ENCODE measurements at regions not wholly inside any gene's neighbourhood (a gene's known extent, or its start where the extent isn't known, plus 50 kb on each side); places are given as distances from the start of the nearest gene placed in this dataset.
"Not testable (repeated sequence)": the region's sequence is repeated elsewhere in the genome, so short reads cannot be mapped to it uniquely, and the experiment has no call there.

DNA sequence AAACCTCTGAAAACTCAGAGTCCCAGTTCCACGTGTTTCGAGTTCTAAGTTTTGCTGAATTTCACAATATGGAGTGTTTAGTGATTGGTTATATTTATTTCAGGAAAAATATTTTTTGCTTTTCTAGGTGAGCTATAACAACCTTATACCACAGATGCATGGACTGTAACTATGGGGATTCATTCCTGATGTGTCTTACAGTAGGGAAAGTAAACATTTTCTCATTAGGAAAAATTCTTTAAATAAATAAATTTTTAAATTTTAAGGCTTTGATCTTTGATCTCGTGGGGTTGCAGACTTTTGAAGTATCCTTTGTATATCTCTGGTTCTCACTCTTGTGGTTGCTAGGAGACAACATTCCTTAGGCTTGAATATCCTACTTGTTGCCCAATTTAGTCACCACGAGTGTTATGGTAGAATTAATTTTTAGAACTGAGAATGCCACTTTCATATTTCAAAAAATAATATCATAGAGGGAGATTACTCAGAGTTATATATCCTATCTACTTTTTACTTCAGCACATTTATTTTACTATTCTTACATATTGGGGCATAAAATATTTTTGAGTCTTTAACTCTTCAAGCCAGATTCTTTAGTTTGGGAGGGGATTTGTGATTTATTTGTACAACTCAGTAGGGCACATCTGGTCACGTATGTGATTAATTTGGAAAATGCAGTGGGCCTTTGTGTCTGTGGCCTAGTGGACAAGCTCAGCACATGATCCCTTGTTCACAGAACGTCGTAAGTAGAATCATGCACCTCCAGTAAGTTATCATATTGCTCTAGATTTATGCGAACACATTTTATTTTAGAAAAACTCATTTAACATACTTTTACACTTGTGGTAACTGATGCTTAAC lies 224.0 kb downstream of the TTC6 start:
- Mint-ChIP-seq H3K27ac (ENCODE audit: unreplicated experiment) (no peak overlapping the region), H3K4me3 (ENCODE audit: unreplicated experiment) (no peak overlapping the region), H3K36me3 (ENCODE audit: unreplicated experiment) (no peaks in the 10 kb centered on the region), H3K9me3 (ENCODE audit: unreplicated experiment) (no peaks in the 10 kb centered on the region), H3K4me1 (ENCODE audit: unreplicated experiment) (peaks cover 2% of the 10 kb centered on the region), H3K27me3 (ENCODE audit: unreplicated experiment) (peaks cover 4% of the 10 kb centered on the region)
- no peak for DNase-seq (ENCODE audit: extremely low spot score, unreplicated experiment)
- TF ChIP-seq, protein P1, sequence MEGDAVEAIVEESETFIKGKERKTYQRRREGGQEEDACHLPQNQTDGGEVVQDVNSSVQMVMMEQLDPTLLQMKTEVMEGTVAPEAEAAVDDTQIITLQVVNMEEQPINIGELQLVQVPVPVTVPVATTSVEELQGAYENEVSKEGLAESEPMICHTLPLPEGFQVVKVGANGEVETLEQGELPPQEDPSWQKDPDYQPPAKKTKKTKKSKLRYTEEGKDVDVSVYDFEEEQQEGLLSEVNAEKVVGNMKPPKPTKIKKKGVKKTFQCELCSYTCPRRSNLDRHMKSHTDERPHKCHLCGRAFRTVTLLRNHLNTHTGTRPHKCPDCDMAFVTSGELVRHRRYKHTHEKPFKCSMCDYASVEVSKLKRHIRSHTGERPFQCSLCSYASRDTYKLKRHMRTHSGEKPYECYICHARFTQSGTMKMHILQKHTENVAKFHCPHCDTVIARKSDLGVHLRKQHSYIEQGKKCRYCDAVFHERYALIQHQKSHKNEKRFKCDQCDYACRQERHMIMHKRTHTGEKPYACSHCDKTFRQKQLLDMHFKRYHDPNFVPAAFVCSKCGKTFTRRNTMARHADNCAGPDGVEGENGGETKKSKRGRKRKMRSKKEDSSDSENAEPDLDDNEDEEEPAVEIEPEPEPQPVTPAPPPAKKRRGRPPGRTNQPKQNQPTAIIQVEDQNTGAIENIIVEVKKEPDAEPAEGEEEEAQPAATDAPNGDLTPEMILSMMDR (IDR thresholded peaks at IDR 0.05): no peak

DNA sequence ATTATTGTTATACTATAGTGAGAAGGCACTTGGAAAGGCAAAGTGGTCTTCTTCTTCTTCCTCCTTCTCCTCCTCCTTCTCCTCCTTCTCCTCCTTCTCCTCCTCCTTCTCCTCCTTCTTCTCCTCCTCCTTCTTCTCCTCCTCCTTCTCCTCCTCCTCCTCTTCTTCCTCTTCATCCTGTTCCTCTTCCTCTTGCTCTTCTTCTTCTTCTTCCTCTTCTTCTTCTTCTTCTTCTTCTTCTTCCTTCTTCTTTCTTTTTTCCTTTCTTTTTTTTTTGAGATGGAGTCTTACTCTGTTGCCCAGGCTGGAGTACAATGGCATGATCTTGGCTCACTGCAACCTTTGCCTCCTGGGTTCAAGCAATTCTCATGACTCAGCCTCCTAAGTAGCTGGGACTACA lies 225.4 kb downstream of the TTC6 start:
- H3K9me3 Mint-ChIP-seq (ENCODE audit: unreplicated experiment); DNase-seq (ENCODE audit: extremely low spot score, unreplicated experiment); H3K4me3 Mint-ChIP-seq (ENCODE audit: unreplicated experiment); H3K4me1 Mint-ChIP-seq (ENCODE audit: unreplicated experiment); H3K27ac Mint-ChIP-seq (ENCODE audit: unreplicated experiment); H3K27me3 Mint-ChIP-seq (ENCODE audit: unreplicated experiment); H3K36me3 Mint-ChIP-seq (ENCODE audit: unreplicated experiment): not testable (repeated sequence)

DNA sequence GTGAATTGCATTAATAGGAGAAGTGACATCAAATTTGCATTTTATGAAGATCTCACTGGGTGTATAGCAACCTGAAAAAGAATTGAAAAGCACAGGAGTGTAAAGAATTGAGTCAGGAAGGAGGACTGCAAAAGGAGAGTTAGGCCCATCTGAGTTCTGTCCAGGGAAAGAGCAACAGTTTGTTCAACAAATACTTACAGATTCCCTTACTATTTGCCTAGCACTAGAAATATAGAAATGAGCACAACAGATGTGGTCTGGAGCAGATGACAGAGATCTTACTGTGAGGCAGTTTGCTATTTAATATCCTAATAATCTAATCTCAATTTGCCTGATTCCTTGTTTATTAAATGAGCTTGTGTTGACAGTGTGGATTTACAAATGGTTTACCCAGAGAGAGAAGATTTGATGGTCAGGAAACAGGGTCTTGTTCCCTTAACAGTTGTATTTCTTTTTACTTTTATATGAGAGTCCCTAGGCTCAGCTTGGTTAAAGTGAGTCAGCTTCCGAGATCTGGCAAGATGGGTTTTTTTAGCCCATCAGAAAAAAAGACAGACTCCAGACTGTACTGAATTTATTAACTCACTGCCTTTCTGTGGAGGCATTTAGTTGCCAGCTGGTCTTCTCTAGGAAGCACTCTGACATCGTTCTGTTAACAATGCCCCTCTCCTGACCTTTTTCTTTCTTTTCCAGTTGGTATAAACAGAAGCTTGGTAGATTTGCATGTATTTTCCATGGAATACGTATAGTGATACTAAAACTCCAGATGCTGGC lies 229.7 kb downstream of the TTC6 start:
- Mint-ChIP-seq H3K9me3 (ENCODE audit: unreplicated experiment) (no peaks in the 10 kb centered on the region), H3K4me3 (ENCODE audit: unreplicated experiment) (no peak overlapping the region), H3K4me1 (ENCODE audit: unreplicated experiment) (no peaks in the 10 kb centered on the region), H3K27ac (ENCODE audit: unreplicated experiment) (no peak overlapping the region), H3K36me3 (ENCODE audit: unreplicated experiment) (no peaks in the 10 kb centered on the region), H3K27me3 (ENCODE audit: unreplicated experiment) (no peaks in the 10 kb centered on the region)
- TF ChIP-seq, protein P1 (IDR thresholded peaks at IDR 0.05): no peak
- no peak for DNase-seq (ENCODE audit: extremely low spot score, unreplicated experiment)

DNA sequence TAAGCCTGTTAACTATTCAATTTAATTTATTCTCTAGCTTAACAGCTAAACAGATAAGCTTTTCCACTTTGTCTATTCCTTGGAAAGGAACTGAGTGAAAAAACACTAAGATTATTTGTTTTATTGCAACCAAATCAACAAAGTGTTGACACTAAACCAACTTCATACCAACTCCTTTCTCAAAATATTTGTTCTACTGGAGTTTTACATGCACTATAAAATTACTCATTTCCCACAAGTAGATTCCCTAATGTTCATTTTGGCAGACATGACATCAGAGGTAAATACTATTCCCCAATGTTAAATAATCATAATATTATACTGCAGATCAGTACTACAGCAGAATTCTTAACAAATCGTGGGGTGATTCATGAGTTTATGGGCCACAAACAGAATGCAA lies 231.4 kb downstream of the TTC6 start:
- TF ChIP-seq, protein P1 (IDR thresholded peaks at IDR 0.05): no peak
- DNase-seq (ENCODE audit: extremely low spot score, unreplicated experiment): no peak

DNA sequence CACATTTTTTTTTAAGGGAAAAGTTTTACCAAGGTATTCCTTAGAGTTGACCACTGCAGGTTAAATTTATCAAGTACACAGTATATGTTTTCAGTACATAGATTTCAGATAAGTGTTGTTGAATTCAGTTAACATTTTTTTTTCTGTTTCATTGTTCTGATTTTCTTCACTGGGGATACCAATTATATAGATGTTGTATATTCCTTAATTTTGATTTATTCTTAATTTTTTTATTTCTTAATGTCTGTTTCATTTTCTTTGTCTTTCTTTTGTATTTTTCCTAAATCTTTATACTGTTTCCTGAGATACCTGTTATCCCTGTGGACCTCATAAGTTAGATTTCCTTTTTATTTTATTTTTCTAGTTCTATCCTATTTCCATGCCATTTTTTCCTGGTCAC lies 234.8 kb downstream of the TTC6 start:
- no peaks in the 10 kb centered on the region for H3K36me3 Mint-ChIP-seq (ENCODE audit: unreplicated experiment)
- peaks cover 36% of the 10 kb centered on the region for H3K9me3 Mint-ChIP-seq (ENCODE audit: unreplicated experiment)
- no peaks in the 10 kb centered on the region for H3K27me3 Mint-ChIP-seq (ENCODE audit: unreplicated experiment)
- no peak overlapping the region for H3K4me3 Mint-ChIP-seq (ENCODE audit: unreplicated experiment)
- no peak overlapping the region for H3K27ac Mint-ChIP-seq (ENCODE audit: unreplicated experiment)
- H3K4me1 Mint-ChIP-seq (ENCODE audit: unreplicated experiment): no peaks in the 10 kb centered on the region
- TF ChIP-seq, protein P1 (IDR thresholded peaks at IDR 0.05): no peak
- DNase-seq (ENCODE audit: extremely low spot score, unreplicated experiment): no peak

More for the DNA sequence above, 231.4 kb downstream of the TTC6 start:
- H3K27me3 Mint-ChIP-seq (ENCODE audit: unreplicated experiment): no peaks in the 10 kb centered on the region
- H3K4me3 Mint-ChIP-seq (ENCODE audit: unreplicated experiment): no peak overlapping the region
- H3K9me3 Mint-ChIP-seq (ENCODE audit: unreplicated experiment): peaks cover 11% of the 10 kb centered on the region
- H3K36me3 Mint-ChIP-seq (ENCODE audit: unreplicated experiment): no peaks in the 10 kb centered on the region
- no peaks in the 10 kb centered on the region for H3K4me1 Mint-ChIP-seq (ENCODE audit: unreplicated experiment)
- H3K27ac Mint-ChIP-seq (ENCODE audit: unreplicated experiment): no peak overlapping the region

All from osteocyte (in vitro differentiated cells).